ENCODE measurements at regions not wholly inside any gene's neighbourhood (a gene's known extent, or its start where the extent isn't known, plus 50 kb on each side); places are given as distances from the start of the nearest gene placed in this dataset.

GRCh38 chrX:93420090-93420489, 253.3 kb downstream of the NAP1L3 start:
- TF ChIP-seq CTCF (IDR thresholded peaks at IDR 0.05; ENCODE audit: low read length) (no peak), EZH2 (optimal IDR thresholded peaks at IDR 0.05; ENCODE audit: low read depth, low read length) (no peak), EZH2phosphoT487 (IDR thresholded peaks at IDR 0.05; ENCODE audit: low read length) (no peak)
